ENCODE measurements at regions not wholly inside any gene's neighbourhood (a gene's known extent, or its start where the extent isn't known, plus 50 kb on each side); places are given as distances from the start of the nearest gene placed in this dataset.
"Not testable (repeated sequence)": the region's sequence is repeated elsewhere in the genome, so short reads cannot be mapped to it uniquely, and the experiment has no call there.

DNA sequence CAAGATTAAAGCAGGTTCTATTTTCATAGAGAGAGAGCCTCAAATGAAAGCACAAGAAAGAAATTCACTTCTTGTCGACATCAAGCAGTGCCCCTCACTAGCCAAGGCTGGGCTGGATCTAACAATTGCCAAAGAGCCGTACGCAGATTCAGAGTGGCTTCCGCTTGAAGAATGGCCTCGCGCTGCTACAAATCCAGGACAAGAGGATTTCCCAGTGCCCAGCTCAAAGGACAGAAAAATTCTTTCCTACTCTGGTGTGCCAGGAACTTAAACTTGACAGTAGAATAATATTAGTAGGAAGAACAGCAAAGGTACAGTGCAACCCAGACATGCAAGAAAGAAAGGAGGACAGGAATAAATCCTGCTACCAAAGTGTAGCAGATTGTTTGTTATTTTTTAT, 56.5 kb upstream of the PPARGC1A start:
- DNase-seq: no peak
- H3K27me3 Mint-ChIP-seq (ENCODE audit: low read depth): no peaks in the 10 kb centered on the region

DNA sequence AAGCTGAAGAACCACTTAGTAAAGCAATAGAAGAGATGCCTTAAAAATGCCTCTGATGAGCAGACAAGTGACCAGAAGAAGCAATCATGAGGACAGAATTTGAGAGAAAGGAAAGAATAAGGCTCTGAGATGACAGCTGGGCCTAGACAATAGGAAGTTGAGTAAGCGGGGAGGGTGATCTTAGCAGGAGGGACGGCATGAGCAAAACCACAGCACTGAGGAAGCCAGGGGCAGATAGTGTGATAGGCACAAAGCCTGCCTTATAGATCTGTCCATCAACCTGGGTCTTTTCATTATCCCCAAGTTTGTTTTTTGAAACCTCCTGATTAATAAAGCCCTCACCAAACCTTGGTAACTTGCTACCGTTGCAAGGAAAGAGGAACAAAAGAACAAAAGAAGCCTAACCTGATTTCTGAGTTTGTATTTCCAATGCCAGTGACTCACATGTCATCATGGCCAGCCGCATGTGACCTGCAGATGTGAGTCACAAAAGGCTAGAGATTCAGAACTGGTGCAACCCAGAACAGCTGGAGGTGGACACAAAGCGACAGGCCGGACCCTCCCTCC, 55.7 kb upstream of the PPARGC1A start:
- Mint-ChIP-seq H3K9me3 (peaks cover under 1 to 3% of the 10 kb centered on the region in 2 donors), H3K4me1 (ENCODE audit: low read depth) (no peaks in the 10 kb centered on the region), H3K4me3 (no peak overlapping the region), H3K27ac (no peak overlapping the region), H3K27me3 (ENCODE audit: low read depth) (no peaks in the 10 kb centered on the region), H3K36me3 (ENCODE audit: insufficient read depth in 2 of 2) (no peaks in the 10 kb centered on the region)
- ATAC-seq (replicated peaks in 1 of 2) (no peak), DNase-seq (no peak)

More for the DNA sequence above, 56.5 kb upstream of the PPARGC1A start:
- H3K27ac Mint-ChIP-seq: no peak overlapping the region
- H3K4me1 Mint-ChIP-seq (ENCODE audit: low read depth): no peaks in the 10 kb centered on the region
- no peak overlapping the region for H3K4me3 Mint-ChIP-seq
- H3K36me3 Mint-ChIP-seq (ENCODE audit: insufficient read depth in 2 of 2): no peaks in the 10 kb centered on the region
- H3K9me3 Mint-ChIP-seq: peaks cover 2 to 3% of the 10 kb centered on the region in 2 donors
- ATAC-seq (replicated peaks in 1 of 2): no peak

DNA sequence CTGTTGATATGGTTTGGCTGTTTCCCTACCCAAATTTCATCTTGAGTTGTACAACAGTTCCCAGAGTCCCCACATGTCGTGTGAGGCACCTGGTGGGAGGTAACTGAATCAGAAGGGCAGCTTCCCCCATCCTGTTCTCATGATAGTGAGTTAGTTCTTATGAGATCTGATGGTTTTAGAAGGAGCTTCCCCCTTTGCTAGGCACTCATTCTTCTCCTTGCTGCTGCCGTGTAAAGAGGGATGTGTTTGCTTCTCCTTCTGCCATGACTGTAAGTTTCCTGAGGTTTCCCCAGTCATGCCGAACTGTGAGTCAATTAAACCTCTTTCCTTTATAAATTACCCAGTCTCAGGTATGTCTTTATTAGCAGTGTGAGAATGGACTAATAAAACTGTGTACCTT, 54.7 kb upstream of the PPARGC1A start:
- H3K36me3 Mint-ChIP-seq (ENCODE audit: insufficient read depth in 2 of 2); H3K27ac Mint-ChIP-seq; H3K9me3 Mint-ChIP-seq; H3K4me3 Mint-ChIP-seq; DNase-seq; ATAC-seq (replicated peaks in 1 of 2); H3K27me3 Mint-ChIP-seq (ENCODE audit: low read depth); H3K4me1 Mint-ChIP-seq (ENCODE audit: low read depth): not testable (repeated sequence)

DNA sequence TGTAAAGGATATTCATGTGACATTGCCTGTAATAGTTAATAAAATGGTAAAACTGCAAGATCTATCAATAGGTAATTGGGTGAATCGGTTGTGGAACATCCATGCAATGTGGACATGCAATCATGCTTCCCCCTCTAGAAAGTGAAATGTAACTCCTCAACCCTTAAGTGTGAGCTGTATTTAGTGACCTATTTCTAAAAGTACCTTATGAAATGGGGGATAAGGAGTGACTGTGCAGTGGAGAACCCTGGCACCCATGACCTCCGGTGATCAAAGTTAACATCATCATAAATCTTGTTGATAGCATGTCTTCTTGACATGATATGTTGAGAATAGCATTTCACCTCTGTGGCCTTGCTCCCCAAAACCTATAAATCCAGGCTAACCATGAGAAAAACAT, 53.6 kb upstream of the PPARGC1A start:
- Mint-ChIP-seq H3K4me1 (ENCODE audit: low read depth) (no peaks in the 10 kb centered on the region), H3K36me3 (ENCODE audit: insufficient read depth in 2 of 2) (no peaks in the 10 kb centered on the region), H3K4me3 (no peak overlapping the region), H3K9me3 (peaks cover 0 to 3% of the 10 kb centered on the region in 2 donors), H3K27ac (no peak overlapping the region), H3K27me3 (ENCODE audit: low read depth) (no peaks in the 10 kb centered on the region)
- ATAC-seq (replicated peaks in 1 of 2) (no peak), DNase-seq (no peak)

DNA sequence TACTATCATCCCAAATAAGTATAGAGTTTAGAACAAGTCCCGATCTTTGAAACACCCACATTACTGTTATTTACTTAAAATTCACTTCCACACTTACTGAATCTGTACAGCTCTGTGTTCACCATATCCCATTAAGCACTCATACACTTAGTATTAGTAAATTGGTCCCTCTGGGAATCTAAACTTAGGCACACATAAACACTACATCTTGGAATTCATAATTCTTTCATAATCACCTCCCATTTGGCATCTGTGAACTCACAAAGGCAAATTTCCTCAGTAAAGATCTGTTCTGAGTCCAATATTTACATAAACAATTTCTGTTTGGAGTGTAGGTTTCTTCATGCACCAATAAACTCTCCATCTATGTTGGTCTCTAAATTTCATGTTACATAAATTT, 52.6 kb upstream of the PPARGC1A start:
- H3K9me3 Mint-ChIP-seq: peaks cover 3 to 4% of the 10 kb centered on the region in 2 donors
- no peak overlapping the region for H3K27ac Mint-ChIP-seq
- DNase-seq (no peak), ATAC-seq (replicated peaks in 1 of 2) (no peak)
- H3K4me1 Mint-ChIP-seq (ENCODE audit: low read depth): no peaks in the 10 kb centered on the region
- H3K36me3 Mint-ChIP-seq (ENCODE audit: insufficient read depth in 2 of 2): no peaks in the 10 kb centered on the region
- no peaks in the 10 kb centered on the region for H3K27me3 Mint-ChIP-seq (ENCODE audit: low read depth)
- no peak overlapping the region for H3K4me3 Mint-ChIP-seq
